ENCODE measurements at regions not wholly inside any gene's neighbourhood (a gene's known extent, or its start where the extent isn't known, plus 50 kb on each side); places are given as distances from the start of the nearest gene placed in this dataset.

DNA sequence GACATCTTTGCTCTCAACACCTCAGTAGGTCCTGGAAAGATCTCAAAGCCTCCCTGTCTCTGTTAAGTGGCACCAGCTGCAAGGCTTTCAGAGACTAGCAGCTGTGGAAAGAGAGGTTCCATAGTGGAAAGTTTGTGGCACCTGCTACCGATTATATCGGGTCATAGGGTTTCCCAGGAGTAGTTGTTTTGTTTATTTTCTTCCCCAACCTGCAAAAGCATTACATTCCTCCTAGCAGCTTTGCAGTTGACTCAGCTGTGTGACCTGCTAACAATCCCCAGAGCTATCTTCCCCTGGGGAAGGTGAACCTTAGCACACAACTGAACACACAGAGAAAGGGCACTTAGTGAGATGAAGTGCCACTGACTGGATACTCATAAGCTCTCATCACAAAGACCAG lies 598.9 kb upstream of the GRM7 start:
- TF ChIP-seq CTCF (conservative IDR thresholded peaks at IDR 0.05; ENCODE audit: low read length) (no peak), EZH2phosphoT487 (IDR thresholded peaks at IDR 0.05; ENCODE audit: borderline replicate concordance) (no peak)

Measured in Loucy (cell line).